ENCODE measurements at regions not wholly inside any gene's neighbourhood (a gene's known extent, or its start where the extent isn't known, plus 50 kb on each side); places are given as distances from the start of the nearest gene placed in this dataset.

- no peak for DNase-seq (ENCODE audit: low read depth in 3 of 3)
Observed at GRCh38 chr4:36815536-36815935, 429.0 kb upstream of the NWD2 start.

- DNase-seq (ENCODE audit: low read depth in 3 of 3) = no peak
Observed at GRCh38 chr4:36823199-36823967, 421.2 kb upstream of the NWD2 start.

GRCh38 chr4:36824682-36825081 is 419.9 kb upstream of the NWD2 start:
- no peak for DNase-seq (ENCODE audit: low read depth in 3 of 3)

- DNase-seq (ENCODE audit: low read depth in 3 of 3) = no peak
Observed at GRCh38 chr4:36835246-36835645, 409.3 kb upstream of the NWD2 start.

GRCh38 chr4:36841583-36842326 is 402.8 kb upstream of the NWD2 start:
- no peak for DNase-seq (ENCODE audit: low read depth in 3 of 3)

- no peak for DNase-seq (ENCODE audit: low read depth in 3 of 3)
Observed at GRCh38 chr4:36844448-36844847, 400.1 kb upstream of the NWD2 start.

- no peak for DNase-seq (ENCODE audit: low read depth in 3 of 3)
Observed at GRCh38 chr4:36852856-36853255, 391.7 kb upstream of the NWD2 start.

- DNase-seq (ENCODE audit: low read depth in 3 of 3) = no peak
Observed at GRCh38 chr4:36854554-36854953, 390.0 kb upstream of the NWD2 start.

GRCh38 chr4:36863601-36864000 is 380.9 kb upstream of the NWD2 start:
- DNase-seq (ENCODE audit: low read depth in 3 of 3) = no peak

GRCh38 chr4:36870121-36870520 is 374.4 kb upstream of the NWD2 start:
- DNase-seq (ENCODE audit: low read depth in 3 of 3) = no peak

GRCh38 chr4:36872679-36873078 is 371.9 kb upstream of the NWD2 start:
- DNase-seq (ENCODE audit: low read depth in 3 of 3) = no peak

- DNase-seq (ENCODE audit: low read depth in 3 of 3) = no peak
Observed at GRCh38 chr4:36884151-36884550, 360.4 kb upstream of the NWD2 start.

- DNase-seq (ENCODE audit: low read depth in 3 of 3) = no peak
Observed at GRCh38 chr4:36891971-36892370, 352.6 kb upstream of the NWD2 start.

GRCh38 chr4:36900446-36900987 is 344.0 kb upstream of the NWD2 start:
- DNase-seq (ENCODE audit: low read depth in 3 of 3) = no peak

GRCh38 chr4:36904823-36905222 is 339.7 kb upstream of the NWD2 start:
- DNase-seq (ENCODE audit: low read depth in 3 of 3) = no peak

- DNase-seq (ENCODE audit: low read depth in 3 of 3) = no peak
Observed at GRCh38 chr4:36914106-36914505, 330.4 kb upstream of the NWD2 start.

- DNase-seq (ENCODE audit: low read depth in 3 of 3) = no peak
Observed at GRCh38 chr4:36915717-36916116, 328.8 kb upstream of the NWD2 start.

GRCh38 chr4:36917413-36917812 is 327.1 kb upstream of the NWD2 start:
- DNase-seq (ENCODE audit: low read depth in 3 of 3) = no peak

GRCh38 chr4:36919721-36920120 is 324.8 kb upstream of the NWD2 start:
- no peak for DNase-seq (ENCODE audit: low read depth in 3 of 3)

GRCh38 chr4:36921476-36922216 is 322.9 kb upstream of the NWD2 start:
- no peak for DNase-seq (ENCODE audit: low read depth in 3 of 3)

GRCh38 chr4:36930562-36931111 is 313.9 kb upstream of the NWD2 start:
- no peak for DNase-seq (ENCODE audit: low read depth in 3 of 3)

- DNase-seq (ENCODE audit: low read depth in 3 of 3) = no peak
Observed at GRCh38 chr4:36944232-36944631, 300.3 kb upstream of the NWD2 start.
